Medulla oblongata (tissue), 1 donor: ENCODE measurements at regions not wholly inside any gene's neighbourhood (a gene's known extent, or its start where the extent isn't known, plus 50 kb on each side); places are given as distances from the start of the nearest gene placed in this dataset.

Source experiments
- DNase-seq: peaks from one replicate; pipeline ENCODE4 v3.0.0-alpha.2; 2015; ENCODE audit errors: extremely low spot score

DNA sequence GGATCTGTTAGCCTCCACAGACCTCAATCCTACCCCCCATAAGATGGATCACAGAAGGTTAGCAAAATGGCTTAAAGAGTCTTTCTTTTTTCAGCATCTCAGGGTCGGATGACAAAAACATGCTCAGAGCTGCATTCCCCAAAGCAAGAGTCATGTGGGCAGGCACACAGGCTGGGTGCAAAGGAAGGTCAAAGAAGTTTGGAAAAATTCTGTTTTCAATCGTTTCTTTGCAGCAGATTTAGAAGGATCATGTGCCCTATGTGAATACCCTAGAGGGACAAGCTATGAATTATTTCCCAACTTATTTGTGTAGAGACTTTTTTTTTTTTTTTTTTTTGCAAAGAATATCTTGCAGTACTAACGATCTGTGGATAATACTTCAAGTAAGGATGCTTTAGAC, 845.4 kb downstream of the VRK1 start:
- DNase-seq, result no peak

DNA sequence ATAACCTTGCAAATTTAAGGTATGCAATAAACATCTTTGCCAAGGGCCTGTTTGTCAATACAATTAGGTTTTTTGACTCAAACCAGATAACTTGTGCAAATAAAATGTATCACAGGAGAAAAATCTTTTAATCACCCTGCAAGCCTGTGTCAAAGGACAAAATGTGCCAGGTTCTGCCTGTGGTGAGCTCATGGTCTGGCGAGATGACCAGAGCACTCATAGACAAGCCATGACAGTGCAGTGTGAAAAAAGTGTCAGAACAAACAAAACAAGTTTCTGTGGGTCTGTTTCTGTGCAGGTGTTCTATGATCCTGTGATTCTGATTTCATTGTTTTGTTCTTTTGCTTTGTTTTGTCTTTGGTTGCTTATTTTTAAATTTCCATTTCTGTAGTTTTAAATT, 847.2 kb downstream of the VRK1 start:
- DNase-seq, result no peak

DNA sequence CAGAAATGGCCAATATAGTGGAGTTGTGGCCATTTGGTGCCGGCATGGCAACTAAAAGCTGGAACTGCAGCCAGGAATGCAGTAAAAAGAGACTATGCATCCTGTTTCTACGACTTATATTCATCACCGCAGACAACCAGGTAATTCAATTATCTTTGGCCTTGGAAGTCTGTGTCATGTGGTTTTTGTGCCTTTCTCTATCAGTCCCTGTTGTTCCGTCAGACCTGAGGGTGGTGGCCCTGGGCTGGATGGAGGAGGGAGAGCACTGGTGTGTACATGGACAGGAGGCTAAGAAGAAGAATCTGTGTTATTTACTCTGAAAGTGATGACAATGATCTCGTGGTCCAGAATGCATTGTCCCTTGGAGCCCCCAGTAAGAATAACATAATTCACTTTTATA, 852.6 kb downstream of the VRK1 start:
- DNase-seq, result no peak

DNA sequence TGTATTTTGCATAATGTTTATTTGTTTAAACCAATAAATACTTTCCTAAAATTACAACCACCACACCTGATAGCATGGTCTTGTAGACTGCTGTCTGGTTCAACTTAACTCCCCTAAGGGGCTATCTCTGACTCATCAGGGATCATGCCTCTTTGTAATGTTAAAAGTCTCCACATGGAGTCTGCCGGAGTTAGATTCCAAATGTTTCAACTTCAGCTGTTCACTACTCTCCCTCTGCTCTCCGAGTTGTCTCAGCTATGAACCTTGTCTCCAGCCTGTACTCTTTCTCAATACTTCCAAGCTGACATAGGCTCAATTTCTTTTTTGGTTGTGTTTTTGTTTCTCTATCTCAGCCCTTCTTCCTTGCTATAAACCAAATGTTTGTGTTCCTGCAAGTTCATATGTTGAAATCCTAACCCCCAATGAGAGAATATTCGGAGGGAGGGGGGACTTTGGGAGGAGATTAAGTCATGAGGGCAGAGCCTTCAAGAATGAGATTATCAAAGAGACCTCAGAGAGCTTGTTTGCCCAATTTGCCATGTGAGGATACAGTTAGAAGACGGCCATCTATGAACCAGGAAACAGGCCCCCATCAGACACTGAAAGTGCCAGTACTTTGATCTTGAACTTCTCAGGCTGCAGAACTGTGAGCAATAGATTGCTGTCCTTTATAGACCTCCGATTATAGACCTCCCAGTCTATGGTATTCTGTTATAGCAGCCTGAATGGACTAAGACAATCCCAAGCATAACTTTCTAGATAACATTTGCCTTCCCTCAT, 858.2 kb downstream of the VRK1 start:
- DNase-seq, result no peak

- DNase-seq, result no peak
Observed at GRCh38 chr14:97657609-97658008, 860.4 kb downstream of the VRK1 start.

GRCh38 chr14:97687944-97688630, 890.9 kb downstream of the VRK1 start:
- DNase-seq, result no peak

- DNase-seq, result no peak
Observed at GRCh38 chr14:97688631-97689336, 891.6 kb downstream of the VRK1 start.

DNA sequence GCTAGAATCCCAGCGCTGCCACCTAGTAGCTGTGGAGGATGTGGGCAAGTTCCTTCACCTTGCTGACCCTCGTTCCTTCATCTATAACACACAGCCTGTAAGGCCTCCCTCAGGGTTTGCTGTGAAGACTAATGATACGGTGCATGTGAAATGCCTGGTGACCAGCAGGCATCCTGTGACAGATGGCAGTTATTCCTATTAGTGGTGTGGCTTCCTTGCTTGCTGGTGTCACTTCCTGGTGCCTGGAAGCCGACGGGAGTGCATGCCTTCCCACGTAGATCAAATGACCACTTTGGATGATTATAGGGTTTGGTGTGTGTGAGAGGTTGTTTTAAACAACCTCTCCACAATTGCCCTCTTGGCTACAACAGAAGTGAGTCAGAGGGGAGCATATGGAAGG, 894.9 kb downstream of the VRK1 start:
- DNase-seq, result no peak

GRCh38 chr14:97695456-97695981, 898.3 kb downstream of the VRK1 start:
- no peak for DNase-seq

DNA sequence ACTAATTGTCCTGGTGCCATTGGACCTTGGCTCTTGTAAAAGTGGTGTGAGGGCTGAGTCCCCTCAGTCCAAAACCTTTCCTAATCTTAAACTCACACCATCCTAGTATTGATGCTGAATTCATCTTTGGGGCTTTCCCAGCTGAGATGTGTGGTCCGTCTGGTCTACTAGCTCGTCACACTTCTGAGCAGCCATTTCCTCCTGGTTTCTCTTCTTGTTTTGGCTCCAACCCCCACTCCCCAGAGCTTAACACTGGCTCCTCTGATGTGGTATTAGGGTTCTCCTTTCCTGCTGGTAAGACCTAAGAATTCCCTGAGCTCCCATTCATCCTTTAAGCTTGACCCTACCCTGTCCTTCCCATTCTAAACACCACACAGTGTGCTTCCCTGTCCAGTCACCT, 900.6 kb downstream of the VRK1 start:
- no peak for DNase-seq

GRCh38 chr14:97699026-97699425, 901.8 kb downstream of the VRK1 start:
- DNase-seq, result no peak

GRCh38 chr14:97703006-97703760, 906.0 kb downstream of the VRK1 start:
- DNase-seq, result no peak

- no peak for DNase-seq
Observed at GRCh38 chr14:97704316-97704885, 907.2 kb downstream of the VRK1 start.

DNA sequence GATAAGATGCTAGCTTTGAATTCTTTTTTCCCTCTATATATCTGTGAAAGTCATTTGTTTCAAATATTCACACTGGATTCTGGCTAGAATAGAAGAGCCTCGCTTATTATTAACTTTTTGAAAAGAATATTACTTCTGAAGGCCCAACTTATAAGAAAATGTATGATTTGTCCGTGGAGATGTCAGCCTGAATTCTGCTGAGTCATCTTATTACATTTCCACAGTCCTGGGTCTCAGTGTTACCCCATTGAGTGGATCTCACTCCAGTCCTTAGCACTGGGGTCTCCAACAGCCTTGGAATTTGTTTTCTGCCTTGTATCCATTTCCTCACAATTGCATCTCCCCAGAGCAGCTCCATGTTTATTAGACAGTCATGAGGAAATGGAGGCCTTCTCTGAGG, 907.9 kb downstream of the VRK1 start:
- no peak for DNase-seq

DNA sequence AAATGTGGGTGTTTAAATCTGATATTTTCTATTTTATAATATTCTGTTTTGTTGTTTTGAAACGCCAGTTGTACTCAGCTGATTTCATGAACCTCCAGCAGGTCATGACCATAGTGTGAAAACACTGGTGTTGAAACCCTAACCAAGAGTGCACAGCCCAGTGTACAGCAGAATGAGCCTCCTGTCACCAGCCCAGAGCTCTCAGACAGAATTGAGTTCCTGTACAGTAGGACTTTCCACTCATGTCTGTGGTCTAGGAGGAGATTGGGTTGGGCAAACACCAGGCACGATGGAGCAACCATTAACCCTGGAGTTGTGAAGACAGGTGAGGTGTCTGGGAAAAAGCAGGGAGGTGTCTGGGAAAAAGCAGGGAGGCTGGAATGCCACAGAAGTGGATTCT, 908.8 kb downstream of the VRK1 start:
- DNase-seq, result no peak

GRCh38 chr14:97706819-97707218, 909.6 kb downstream of the VRK1 start:
- DNase-seq, result no peak

DNA sequence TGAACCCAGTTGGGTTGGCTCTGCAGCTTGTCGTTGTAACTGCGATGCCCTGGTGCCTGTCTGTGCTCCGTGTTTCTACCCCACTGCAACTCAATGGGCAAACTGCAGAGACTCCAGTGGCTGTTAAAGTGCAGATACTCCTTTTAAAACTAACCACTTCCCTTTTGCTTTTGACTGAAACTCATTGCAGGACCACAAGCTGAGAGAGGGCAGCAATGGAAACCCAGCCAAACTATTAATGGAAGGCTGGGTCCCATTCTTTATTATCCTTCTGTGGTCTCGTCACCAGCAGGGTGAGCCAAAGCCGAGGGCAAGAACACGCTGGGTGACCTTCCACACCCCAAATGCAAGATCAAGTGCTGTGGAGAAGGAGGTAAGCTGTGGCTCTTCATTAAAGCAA, 910.4 kb downstream of the VRK1 start:
- no peak for DNase-seq

DNA sequence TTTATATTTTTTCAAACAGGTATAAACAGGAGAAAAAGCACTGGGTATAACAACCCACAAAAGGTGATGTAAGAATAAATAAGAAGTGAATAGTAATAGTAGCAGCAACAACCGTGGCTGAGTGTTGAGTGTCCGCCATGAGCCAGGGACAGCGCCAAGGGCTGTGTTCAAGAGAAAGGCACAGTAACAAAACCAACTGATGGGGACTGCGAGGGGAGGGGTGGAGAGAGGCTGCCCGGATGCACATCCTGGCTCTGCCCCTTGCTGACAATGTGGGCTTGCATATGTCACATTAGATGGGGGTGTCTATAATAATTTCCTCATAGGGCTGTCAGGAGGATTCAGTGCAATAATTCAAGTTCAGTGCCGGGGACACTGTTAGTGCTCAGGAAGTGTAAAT, 912.4 kb downstream of the VRK1 start:
- no peak for DNase-seq

DNA sequence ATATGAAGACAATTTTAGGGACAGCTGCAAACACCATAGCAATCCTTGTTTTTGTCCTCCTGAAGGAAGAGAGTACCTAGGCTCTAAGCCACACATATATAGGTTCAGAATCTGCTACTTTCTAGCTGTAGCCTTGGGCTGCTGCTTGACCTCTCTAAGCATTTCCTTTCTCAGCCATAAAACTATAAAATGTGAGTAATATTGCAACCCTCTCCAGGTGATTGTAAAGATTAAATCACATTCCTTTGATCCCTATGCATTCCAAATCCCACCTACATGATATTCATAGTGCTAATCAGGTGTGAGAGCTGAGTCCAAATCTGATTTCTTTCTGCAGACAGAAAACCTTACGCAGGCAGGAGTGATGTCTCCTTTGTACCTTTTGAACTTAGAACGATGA, 913.5 kb downstream of the VRK1 start:
- DNase-seq, result no peak

GRCh38 chr14:97712471-97712870, 915.3 kb downstream of the VRK1 start:
- no peak for DNase-seq

DNA sequence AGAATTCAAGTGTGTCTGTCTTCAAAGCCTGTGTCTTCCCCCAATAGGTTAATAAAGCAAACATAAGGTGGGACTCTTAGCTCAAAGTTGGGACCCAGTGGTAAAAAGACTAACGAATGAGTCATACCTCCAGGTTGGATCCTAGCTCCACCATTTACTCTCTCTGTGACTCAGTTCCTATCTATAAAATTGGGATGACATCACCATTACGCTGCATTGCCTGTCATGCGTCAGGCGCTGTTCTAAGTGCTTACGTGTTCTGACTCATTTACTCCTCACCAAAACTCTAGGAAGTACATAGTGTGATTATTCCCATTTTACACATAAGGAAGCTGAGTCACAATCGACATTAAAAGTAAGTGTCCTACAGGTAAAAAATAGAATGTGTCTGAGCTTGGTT, 915.8 kb downstream of the VRK1 start:
- DNase-seq, result no peak
